SIG-M5 treated with dmso at 0.1 percent for 504 hours (cell line): ENCODE measurements at regions not wholly inside any gene's neighbourhood (a gene's known extent, or its start where the extent isn't known, plus 50 kb on each side); places are given as distances from the start of the nearest gene placed in this dataset.
A peak's percentile ranks its signal among the peaks of the same experiment; 100 is the strongest.

Experiments
- DNase-seq: peaks from one replicate; lab custom pipeline; 2025; ENCODE audit not compliant: unreplicated experiment; lab: John Stamatoyannopoulos, UW

DNA sequence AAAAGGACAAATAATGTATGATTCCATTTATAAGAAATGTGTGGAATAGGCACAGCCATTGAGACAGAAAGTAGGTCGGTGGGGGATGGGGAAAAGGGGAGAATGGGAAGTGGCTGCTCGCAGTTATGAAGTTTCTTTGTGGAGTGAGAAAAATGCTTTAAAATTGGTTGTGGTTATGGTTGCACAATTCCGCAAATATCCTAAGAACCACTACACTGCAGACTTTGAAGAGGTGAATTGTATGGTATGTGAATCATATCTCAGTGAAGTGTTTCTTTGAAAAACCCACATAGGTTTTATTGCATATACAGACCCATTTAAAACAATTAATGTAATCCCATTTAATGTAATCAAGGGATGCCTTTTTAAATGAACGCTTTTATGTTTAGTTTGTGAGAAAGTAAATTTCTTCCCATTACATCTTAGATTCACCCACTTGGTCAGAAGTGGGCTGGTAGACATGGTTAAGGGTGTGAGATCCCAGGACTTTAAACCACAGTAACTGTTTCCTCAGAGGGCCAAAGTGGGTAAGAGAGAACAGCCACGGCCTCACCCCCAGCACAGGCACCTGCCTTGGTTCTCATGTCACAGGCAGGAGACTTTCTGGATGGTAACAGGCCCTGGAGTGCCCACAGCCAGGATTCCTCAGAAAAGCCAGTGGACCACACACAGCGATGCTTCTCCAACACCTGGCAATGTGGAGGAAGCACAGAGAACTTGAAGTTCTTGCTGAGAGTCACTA, 119.3 kb upstream of the GJB6 start:
- DNase-seq, result peak; percentile 86

DNA sequence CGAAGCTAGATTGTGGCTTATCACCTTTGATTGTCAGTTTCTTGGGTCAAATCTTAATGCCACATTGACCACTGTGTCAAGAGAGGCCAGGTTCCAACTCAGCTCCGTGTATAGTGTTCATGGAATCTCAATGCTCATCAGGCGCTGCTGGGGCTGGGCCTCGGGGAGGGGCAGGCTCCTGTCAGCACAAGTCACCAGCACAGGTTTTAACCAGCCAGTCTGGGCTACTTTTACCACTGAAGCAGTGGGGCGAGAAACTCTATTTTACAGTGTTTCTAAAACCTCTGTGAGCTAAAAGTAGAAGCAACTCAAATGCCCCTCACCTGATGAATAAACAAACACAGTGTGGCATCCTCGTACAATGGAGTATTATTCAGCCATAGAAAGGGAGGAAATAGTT, 118.7 kb upstream of the GJB6 start:
- DNase-seq, result no peak

DNA sequence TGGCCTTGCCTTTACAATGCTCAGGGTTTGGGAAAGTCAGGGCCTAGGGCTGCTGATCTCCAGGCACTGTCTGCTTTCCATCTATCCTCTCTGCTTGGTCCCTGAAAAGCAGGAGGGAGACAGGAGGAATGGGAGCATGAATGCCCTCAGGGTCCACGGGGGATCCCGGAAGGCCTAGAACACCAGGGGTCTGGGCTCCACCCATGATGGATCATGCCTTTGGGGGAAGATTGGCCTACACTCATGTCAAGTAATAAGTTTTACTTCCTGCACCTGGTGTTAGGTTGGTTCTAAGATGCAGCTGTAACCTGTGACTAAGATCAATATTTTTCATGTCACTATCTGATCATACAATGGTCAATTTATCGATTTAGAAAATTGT, 118.3 kb upstream of the GJB6 start:
- no peak for DNase-seq

DNA sequence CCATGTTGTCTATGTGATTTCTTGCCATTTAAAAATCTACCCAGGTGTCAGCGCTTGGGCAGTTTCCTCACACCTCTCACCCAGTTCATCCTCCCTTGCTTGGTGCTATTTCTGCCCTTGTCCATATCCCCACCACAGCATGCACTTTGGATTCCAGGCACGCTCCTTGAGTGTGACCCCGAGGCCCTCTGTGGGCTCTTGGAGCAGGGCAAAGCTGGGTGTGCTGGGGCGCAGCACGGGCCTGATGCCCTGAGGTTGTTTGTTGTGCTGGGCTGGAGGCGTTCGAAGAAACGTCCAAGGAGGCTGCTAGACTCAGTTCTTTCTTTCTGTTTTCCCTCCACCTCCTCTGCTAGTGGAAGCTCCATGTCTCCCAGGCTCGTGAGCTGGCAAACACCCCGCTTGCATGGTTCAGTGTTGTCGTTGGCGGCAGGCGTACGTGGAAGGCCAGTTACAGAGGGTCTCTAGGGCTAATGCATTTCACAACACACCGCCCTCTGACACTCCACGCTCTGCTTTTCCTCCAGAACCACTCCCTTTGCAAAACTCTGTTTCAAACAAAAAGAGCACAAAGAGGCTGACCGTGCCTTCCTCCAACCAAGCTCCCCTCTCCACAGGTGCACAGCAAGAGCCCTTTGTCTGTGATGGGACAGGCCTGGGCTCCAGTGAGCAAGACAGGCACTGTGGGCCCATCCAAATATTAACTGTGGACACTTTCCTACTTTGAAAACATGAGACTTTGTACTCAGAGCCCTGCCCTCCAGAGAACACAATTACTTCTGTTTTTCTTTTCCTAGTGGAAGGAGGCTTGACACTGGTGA, 117.7 kb upstream of the GJB6 start:
- DNase-seq, result no peak

DNA sequence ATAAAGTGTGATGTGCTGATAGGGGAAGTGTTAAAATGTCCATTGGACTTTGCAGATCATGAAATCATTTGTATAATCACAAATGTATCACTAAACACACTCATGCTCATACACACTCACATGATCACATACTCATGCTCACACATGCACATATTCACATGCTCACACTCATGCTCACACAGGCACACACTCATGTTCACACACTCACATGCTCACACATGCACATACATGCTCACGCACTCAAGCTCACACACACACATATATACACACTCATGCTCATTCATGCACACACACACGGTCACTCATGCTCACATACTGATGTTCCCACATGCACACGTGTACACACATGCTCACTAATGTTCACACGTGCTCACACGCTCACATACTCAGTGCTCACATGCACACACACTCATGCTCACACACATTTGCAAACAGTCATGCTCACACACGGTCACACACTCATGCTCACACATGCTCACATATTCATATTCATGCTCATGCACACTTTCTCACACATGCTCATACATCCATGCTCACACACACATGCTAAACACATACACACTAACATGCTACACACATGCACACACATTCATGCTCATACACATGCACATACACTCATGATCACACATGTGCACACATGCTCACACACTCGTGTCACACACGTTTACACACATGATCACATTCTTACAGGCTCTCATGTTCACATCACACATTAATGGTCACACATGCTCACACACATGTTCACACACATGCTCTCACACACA, 116.7 kb upstream of the GJB6 start:
- no peak for DNase-seq

DNA sequence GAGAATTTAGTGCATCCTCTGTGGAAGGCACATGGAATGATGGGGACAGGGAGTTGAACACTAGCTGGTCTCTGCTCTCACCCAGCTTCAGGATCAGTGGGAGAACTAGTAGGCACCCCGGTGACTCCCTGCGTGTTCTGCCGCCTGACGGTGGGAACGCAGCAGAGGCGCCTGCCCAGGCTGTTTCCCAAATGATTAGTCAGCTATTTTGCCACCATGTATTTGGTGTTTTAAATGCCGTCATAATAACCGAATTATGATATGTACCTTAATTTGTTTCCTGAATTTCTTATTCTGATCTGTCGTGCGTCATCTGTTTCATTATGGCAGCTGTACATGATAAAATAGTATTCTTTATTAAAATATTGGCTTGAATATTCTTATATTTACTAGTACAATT, 115.9 kb upstream of the GJB6 start:
- no peak for DNase-seq

DNA sequence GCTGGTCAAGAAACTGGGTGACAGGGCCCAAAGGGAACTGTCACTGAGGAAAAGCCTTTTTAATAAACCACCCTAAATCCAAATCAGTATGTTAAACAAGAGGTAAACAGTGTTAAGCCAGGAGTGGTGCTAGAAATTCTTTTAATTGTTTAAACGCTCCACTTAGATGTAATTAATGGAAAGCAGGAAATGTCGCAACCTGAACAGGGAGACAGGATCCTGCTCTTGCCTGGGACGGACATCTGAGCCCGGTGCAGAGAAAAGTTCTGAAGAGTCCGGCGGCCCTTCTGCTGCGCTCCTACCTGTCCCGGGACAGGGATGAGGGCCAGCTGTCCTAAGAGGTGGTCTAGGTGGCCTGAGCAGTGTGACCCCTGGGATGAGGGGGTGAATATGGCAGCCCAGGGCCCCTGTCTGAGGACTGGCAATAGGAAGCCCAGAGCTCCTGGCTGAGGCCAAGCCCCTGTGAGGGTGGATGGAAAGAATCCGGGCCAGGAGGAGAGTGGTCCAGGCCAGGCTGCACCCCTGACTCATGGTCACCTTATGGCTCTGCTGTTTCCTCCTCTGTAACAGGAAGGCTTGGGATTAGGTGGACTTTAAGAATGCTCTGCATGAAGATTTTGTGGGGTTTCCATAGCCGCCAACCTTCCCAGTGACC, 112.8 kb upstream of the GJB6 start:
- no peak for DNase-seq

DNA sequence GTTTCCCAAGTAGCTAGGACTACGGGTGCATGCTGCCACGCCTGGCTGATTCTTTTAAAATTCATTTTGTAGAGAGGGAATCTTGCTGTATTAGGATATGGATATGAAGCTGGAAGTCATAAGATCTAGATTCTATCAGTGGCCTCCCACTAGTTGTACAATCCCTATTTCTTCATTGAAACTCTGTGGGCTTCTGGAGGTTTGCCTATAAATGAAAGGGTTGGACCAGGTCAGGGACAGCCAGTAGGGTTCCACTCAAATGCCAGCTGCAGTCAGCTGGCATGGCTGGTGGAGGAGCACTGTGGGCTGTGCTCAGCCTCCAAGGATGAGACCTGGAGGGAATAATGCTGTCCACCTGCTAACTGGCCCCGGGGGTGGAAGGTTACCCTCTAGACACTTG, 110.2 kb upstream of the GJB6 start:
- no peak for DNase-seq

DNA sequence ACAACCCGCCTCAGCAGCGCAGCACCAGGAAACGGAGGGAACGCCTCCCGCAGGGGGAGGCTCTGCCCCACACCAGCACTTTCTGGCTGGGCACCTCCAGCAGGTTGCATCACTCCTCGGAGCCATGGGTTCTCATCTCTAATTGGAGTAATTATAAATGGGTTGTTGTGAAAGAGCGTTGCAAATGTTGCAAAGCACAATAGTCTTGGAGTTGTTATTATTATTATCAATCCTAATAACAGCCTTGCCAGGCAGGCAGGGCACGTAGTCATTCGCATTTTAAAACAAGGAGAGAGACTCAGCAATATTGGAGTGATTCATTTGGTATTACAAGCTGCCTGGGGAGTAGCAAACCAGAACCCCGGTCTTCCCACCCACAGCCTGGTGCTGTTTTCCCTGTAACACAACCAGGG, 108.6 kb upstream of the GJB6 start:
- peak; percentile 74 for DNase-seq

DNA sequence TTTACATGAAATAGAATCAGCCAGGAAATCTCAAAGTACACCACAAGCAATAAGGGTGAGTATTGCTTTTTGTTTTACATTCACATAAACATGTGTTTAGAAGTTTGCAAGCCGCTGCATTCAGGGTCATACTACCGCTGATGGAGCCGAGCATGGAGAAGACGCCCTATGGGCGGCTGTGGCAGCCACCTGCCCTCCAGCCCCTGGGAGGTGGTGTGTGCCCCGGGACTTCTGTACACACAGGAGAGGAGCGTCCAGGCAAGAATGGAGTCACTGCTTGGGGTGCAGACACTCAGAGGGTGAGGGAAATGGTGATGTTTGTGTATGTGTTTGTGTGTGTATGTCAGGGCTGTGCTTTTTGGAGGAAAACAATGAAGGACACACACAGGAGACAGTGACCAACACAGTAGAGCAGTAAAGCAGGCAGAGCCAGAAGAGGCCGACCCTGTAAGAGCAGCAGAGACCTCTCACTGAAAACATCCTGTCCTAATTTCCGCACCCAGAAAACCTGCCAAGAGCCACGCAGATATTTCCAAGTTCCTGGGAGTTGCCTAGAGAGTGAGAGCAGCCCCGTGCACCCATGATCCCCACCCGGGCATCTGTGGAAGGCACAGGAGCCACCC, 108.1 kb upstream of the GJB6 start:
- DNase-seq, result no peak

DNA sequence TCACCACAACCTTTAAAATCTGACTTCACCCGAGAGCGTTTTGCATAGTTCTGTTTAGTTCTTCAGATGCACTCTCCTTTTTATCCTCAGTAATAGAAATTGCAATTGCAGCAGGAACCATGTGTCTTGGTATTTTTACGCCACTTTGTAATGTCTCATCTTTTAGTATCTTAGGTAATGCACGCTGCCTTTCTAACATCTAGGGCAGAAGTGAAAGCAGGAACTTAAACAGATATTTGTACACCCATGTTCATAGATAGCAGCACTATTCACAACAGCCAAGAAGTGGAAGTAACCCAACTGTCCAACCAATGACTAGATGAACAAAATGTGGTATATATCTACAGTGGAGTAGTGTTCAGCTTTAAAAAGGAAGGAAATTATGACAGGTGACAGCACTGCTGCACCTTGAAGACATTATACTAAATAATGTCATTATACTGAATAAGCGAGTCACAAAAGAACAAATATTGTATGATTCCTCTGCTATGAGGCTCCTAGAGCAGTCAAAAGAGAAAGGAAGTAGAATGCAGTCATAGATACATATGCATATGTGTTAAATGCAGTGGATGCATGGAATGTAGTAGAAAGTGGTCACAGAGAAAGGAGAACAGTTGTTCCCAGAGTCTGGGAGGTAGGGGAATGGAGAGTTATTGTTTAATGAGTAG, 105.9 kb upstream of the GJB6 start:
- DNase-seq, result peak; percentile 94

DNA sequence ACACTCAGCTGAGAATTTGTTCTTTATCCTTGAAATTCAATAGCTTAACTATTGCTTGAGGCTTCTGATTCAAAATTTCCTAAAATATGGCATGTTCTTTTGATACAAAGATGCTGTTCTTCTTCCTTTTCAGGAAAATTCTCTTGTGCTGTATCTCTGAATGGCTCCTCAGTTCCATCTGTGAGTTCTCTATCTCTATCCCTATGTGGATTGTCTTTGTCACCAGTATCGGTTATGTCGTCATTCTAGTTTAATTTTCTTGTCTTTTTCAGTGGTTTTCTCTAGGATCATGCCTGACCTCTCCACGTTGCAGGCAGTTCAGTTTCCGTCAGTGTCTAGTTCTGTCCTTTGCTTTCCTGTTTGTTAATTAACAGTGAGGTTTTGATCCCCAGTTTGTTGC, 104.6 kb upstream of the GJB6 start:
- DNase-seq, result no peak

DNA sequence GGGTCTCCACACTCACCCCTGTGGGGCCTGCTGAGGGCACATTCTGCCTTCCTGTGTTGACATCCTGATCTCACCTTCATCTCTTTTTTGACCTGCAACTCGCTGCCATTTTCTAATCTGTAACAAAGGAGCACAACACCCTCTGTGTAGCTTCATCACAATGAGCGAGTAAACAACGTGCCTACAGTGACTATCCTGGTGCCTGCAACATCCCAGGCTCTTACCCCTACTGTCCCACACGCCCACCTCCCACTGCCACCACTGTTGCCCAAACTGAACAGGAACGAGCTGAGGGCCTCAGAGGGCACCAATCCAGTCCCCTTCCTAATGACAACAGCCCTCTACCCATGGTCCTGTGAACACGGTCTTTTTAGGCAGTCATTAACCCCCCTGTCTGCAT, 102.2 kb upstream of the GJB6 start:
- no peak for DNase-seq

DNA sequence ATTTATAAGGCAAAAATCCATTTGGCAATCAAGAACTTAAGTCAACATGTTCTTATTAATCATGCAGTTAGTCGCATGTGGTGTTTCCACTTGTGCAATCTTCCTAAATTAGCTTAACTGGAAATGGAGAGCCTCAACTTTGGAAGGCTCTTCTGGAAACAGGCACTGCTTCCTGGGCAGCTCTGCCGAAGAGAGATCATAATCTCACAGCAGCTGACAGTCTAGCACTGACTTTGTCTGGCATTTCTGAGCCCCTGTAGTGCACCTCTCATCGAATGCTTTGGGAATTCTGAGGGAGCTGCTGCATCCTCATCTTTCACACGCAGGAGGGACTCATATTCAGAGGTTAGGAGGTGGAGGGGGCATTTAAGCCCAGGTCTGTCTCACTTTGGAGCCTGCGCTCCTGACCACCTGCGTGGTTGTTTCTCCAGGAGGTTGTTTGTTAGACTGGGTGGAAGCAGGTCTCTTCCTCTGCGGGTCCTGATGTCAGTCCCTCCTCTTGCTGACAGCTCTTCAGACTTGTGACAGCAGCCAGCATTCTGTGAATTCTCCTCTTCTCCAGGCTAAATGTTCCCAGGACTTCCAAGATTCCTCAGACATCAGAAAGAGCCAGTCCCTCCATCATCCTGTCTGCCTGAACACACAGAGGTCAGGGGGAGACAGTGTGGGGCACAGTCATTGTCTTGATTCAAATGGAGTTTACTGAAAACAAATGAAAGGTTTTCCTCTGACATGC, 100.4 kb upstream of the GJB6 start:
- DNase-seq, result no peak

DNA sequence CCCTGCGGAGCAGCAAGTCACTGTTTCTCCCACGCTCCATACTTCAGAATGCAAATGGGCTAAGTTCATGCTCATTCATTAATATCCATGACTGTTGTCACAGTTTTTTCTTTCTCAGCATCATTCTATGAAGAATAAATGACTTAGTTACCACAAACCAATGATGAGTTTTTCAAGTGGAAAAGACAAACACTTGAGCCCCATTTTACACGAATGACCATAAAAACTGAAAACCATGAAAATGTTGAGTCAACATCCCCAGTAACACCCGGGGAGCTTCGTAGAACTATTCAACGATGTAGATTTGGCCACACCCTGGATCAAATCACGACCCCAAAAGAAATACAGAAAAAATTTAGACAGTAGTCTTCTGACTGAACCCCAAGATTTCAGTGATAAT, 99.8 kb upstream of the GJB6 start:
- no peak for DNase-seq

DNA sequence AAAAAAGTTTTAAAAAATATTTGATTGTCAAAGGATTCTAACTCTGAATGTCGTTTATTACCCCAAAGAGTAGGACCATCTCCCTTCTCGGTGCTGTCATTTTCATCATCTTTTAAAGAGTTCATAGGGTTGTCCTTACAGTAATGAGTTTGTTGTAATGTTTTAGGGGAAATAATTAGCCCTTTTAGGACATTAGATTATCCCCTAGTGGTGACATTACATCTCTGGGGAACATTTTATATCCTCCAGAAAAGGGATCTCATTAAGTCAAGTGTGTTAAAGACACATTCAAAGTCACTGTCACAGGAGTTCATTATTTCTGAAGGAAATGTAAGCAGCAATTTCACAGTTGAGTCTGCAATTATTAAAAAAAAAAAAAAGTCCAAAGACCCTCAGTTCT, 99.3 kb upstream of the GJB6 start:
- no peak for DNase-seq

DNA sequence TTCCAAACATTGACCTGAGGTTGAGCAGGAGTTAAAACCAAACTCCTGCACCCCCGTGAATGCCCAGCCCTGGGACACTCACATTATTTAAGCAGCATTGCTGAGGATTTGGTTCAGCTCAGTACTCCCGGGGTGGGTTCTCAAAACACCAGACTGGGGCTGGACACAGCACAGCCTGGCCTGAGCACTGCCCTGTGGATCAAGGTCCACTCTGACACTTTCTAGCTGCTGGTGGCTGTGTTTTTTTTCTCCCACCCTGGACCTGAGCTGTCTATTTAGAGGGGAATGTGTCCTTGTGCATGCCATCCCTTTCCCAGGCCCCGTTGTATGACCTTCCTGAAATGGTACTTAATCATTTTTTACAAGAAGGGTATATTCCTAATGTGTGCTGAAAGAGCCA, 94.7 kb upstream of the GJB6 start:
- DNase-seq, result no peak

DNA sequence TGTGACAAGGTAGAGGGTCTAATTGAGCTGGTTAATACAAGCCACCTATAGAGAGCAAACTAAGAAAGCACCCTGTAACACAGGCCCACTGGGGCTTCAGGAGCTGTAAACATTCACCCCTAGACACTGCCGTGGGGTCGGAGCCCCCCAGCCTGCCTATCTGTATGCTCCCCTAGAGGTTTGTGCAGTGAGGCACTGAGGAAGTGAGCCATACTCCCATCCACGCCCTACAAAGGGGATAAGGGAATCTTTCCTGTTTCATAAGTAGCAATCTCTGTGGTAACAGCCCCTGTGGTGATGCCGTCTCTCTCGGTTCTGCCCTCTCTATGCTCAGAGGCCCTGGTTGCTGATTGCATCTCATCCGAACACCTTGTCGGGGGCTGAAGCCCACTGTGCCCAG, 94.2 kb upstream of the GJB6 start:
- DNase-seq, result no peak

DNA sequence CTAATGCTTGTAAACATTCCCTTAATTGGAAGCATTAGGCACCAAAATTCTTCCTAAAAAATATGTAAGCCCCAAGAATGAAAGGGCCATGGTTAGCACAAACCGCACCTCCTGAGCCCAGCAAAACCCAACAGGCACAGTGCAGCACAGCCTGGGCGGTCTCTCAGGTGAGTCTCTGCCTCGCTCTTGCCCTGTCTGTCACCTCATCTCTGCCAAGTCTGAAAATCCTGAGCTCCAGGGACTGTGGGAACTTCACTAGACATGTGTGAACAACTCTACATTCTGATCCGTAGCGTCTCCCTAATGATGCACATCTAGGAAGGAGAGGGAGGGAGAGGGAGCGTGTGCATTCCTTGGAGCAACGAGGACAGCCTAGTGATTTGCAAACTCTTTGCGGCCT, 88.8 kb upstream of the GJB6 start:
- no peak for DNase-seq

DNA sequence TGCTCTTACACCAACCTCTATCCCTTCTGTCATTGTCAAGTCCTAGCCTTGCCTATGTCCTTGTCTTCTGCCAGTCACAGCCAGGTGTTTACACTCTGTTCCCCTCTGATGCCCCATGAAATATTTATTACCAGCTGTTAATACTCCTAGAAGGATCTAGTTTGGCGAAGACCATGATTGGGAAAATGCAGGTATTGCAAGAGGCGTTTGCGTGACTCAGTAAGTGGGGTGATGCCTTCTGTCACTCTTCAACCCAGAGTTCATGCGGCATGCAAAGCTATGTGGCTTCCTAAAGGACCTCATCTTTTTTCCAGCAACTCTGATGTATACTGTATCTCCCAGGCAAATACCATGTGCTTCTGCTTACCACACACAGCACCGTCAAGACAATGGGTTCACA, 81.8 kb upstream of the GJB6 start:
- no peak for DNase-seq
